Heart left ventricle (tissue), 16 donors: ENCODE measurements at regions not wholly inside any gene's neighbourhood (a gene's known extent, or its start where the extent isn't known, plus 50 kb on each side); places are given as distances from the start of the nearest gene placed in this dataset.

Experiments used
- ATAC-seq, 4 donors: fragments of 200-7000 bp; cut with Tn5 transposase; one replicate each; pipeline ENCODE4 v1.9.1; 2020 to 2022; ENCODE audit warnings: moderate library complexity in 4 of 4, mild to moderate bottlenecking in 3 of 4, moderate number of reproducible peaks in 1 of 4
- DNase-seq, 5 donors: peaks; one replicate each; pipeline ENCODE4 v3.0.0-alpha.2; 2020
- H3K27ac ChIP-seq, 12 donors: fragments of 200-600 bp; sonication (generic) in 4 of 12; one replicate each; pipeline versions ENCODE4 v1.5.0 to v1.8.0; 2016 to 2022; ENCODE audit warnings: mild to moderate bottlenecking in 2 of 12
- H3K27me3 ChIP-seq, 9 donors: fragments of 200-600 bp; sonication (generic) in 2 of 9; one replicate each; pipeline versions ENCODE4 v1.5.1 to v1.8.0; 2016 to 2022; ENCODE audit warnings: mild to moderate bottlenecking in 3 of 9
- H3K36me3 ChIP-seq, 9 donors: fragments of 200-600 bp; sonication (generic) in 2 of 9; one replicate each; pipeline versions ENCODE4 v1.5.0 to v1.8.0; 2018 to 2022; ENCODE audit warnings: mild to moderate bottlenecking in 2 of 9
- H3K4me1 ChIP-seq, 12 donors: fragments of 200-600 bp; sonication (generic) in 4 of 12; one replicate each; pipeline versions ENCODE4 v1.5.0 to v1.8.0; 2016 to 2022; ENCODE audit warnings: mild to moderate bottlenecking in 3 of 12
- H3K4me3 ChIP-seq, 12 donors: fragments of 200-600 bp; sonication (generic) in 4 of 12; one replicate each; pipeline versions ENCODE4 v1.5.0 to v1.8.0; 2017 to 2022; ENCODE audit warnings: mild to moderate bottlenecking in 9 of 12, moderate library complexity in 4 of 12
- H3K9me3 ChIP-seq, 12 donors: fragments of 200-600 bp; sonication (generic) in 4 of 12; one replicate each; pipeline versions ENCODE4 v1.5.0 to v1.8.0; 2016 to 2022; ENCODE audit warnings: mild to moderate bottlenecking in 1 of 12
- CTCF ChIP-seq, 12 donors: fragments of 200-600 bp; sonication (generic) in 4 of 12; IDR thresholded peaks; one replicate each; pipeline versions ENCODE4 v1.5.0 to v1.8.0; 2018 to 2022; ENCODE audit warnings: antibody characterized with exemption in 12 of 12, mild to moderate bottlenecking in 5 of 12
- POLR2A ChIP-seq, 2 donors: fragments of 450-650 bp; IDR thresholded peaks; one replicate each; pipeline ENCODE4 v1.6.1; 2017; ENCODE audit warnings: antibody characterized with exemption in 2 of 2, mild to moderate bottlenecking in 2 of 2, moderate library complexity in 2 of 2
- WGBS, 4 donors: extraction: QIAGEN DNeasy Blood & Tissue Kit in 2 of 4; methylation state at CpG; one replicate each; pipeline versions ENCODE4 v1.1.5 to v1.1.7; 2013 to 2018; 5-methylcytosine and 5-hydroxymethylcytosine counted together
- intact Hi-C, 10 donors: fragments of 100-400 bp; cut with DNase I; formaldehyde crosslinking; loops; one replicate each; pipeline versions ENCODE4 v1.11.1 to v1.14.2; 2022
- donor health status: ischemic (EF 13 %, LVEDD 7.1; RV severe dilation, severe dysfunction).
- donor health status: healthy with polysubstance abuse.
- donor health status: DM: no; HTN: yes; CAD: no.
- donor health status: DM: no; HTN: no; CAD: no.
- donor health status: ischemic (EF 25% LVEDD 6.9; RV normal size, moderate dysfunction).
- donor health status: ischemic (EF 25% LVEDD 5.7; RV mildly dilated, moderate dysfunction).
- donor health status: healthy.
- donor health status: DM: yes; HTN: yes; CAD: no.
- donor health status: ischemic (EF 35%, LVEDD 5.7; RV mildly dilated, moderate dysfunction).
- donor health status: nonischemic (EF 11% LVEDD 7.7; RV severe dilation, severe dysfunction).
- donor health status: DM: yes; HTN: yes; CAD: no.
- donor health status: PGD.
- donor health status: ischemic (EF 29% LVEDD 5.4; RV normal size, mild dysfunction).
- donor health status: nonischemic (EF 23%, LVEDD 6.1; RV moderate dilation, normal function).

GRCh38 chr15:89421219-89421618 is 75.2 kb downstream of the RHCG start:
- TF ChIP-seq CTCF (IDR thresholded peaks at IDR 0.05): no peak
- TF ChIP-seq POLR2A (IDR thresholded peaks at IDR 0.05): no peak
- intact Hi-C loops: no loop called here
- H3K4me1 ChIP-seq: no peaks in the 10 kb centered on the region
- H3K9me3 ChIP-seq: no peaks in the 10 kb centered on the region
- WGBS, 4 donors: 32 to 37% (median 33%) methylated on average over 12 of the region's 12 CpGs
- no peaks in the 10 kb centered on the region for H3K36me3 ChIP-seq
- no peak overlapping the region for H3K4me3 ChIP-seq
- ATAC-seq (no peak), DNase-seq (no peak)
- no peak overlapping the region for H3K27ac ChIP-seq
- peaks cover 11 to 85% (median 39%) of the 10 kb centered on the region in 9 donors for H3K27me3 ChIP-seq

- Histone ChIP-seq H3K4me1 (no peaks in the 10 kb centered on the region), H3K27me3 (peaks cover 27 to 96% (median 54%) of the 10 kb centered on the region in 9 donors), H3K36me3 (no peaks in the 10 kb centered on the region), H3K4me3 (no peak overlapping the region), H3K9me3 (no peaks in the 10 kb centered on the region), H3K27ac (no peak overlapping the region)
- WGBS, 4 donors: 16 to 23% (median 18%) methylated on average over 11 to 17 of the region's 17 CpGs
- TF ChIP-seq POLR2A (IDR thresholded peaks at IDR 0.05): no peak
- no peak for TF ChIP-seq CTCF (IDR thresholded peaks at IDR 0.05)
- intact Hi-C loops: loop anchor here in 2 of 10 donors (5.0 kb wide), 2 partner anchors 57 to 212 kb away; no protein-coding TSS in a partner anchor
- peak in 3 of 4 donors; percentile 64 to 76 (median 67) for ATAC-seq
- DNase-seq: peak in 4 of 5 donors; percentile 36 to 56 (median 45)
Measured at GRCh38 chr15:89419370-89419984, 76.9 kb downstream of the RHCG start.

GRCh38 chr15:89417206-89417725 is 79.1 kb downstream of the RHCG start:
- H3K27me3 ChIP-seq: peaks cover 29 to 99% (median 76%) of the 10 kb centered on the region in 9 donors

More at GRCh38 chr15:89417206-89417725, 79.1 kb downstream of the RHCG start:
- ATAC-seq: no peak
- Histone ChIP-seq H3K27ac (no peak overlapping the region), H3K36me3 (no peaks in the 10 kb centered on the region), H3K4me1 (no peaks in the 10 kb centered on the region), H3K9me3 (no peaks in the 10 kb centered on the region), H3K4me3 (no peak overlapping the region)
- DNase-seq: no peak
- 29 to 54% (median 37%) methylated on average over 21 to 22 of the region's 22 CpGs for WGBS, 4 donors
- TF ChIP-seq CTCF (IDR thresholded peaks at IDR 0.05): no peak
- TF ChIP-seq POLR2A (IDR thresholded peaks at IDR 0.05): no peak
- intact Hi-C loops: loop anchor here in 2 of 10 donors (5.0 kb wide), 2 partner anchors 55 to 210 kb away; no protein-coding TSS in a partner anchor
